ENCODE measurements at regions not wholly inside any gene's neighbourhood (a gene's known extent, or its start where the extent isn't known, plus 50 kb on each side); places are given as distances from the start of the nearest gene placed in this dataset.

- H3K4me2 ChIP-seq (ENCODE audit: low read length) = peak overlapping the region; percentile 69
- ATAC-seq = peak; percentile 99
- POLR2A ChIA-PET (ENCODE audit: unreplicated experiment) = no interaction called here
These were observed 72.5 kb upstream of the MRI1 start for GRCh38 chr19:13691569-13692435.

GRCh38 chr19:13689085-13689484, 75.2 kb upstream of the MRI1 start:
- no peaks in the 10 kb centered on the region for H3K27me3 ChIP-seq (ENCODE audit: low read length)
- no peak overlapping the region for H3K9ac ChIP-seq (ENCODE audit: low read length)
- H3K4me3 ChIP-seq (ENCODE audit: low read length) = no peak overlapping the region
- no peak overlapping the region for H2AFZ ChIP-seq (ENCODE audit: low read length)
- TF ChIP-seq EZH2 (IDR thresholded peaks at IDR 0.05; ENCODE audit: low read length, unreplicated experiment) = no peak
- no peak for TF ChIP-seq CTCF (conservative IDR thresholded peaks at IDR 0.05; ENCODE audit: low read depth, low read length)
- TF ChIP-seq EZH2phosphoT487 (IDR thresholded peaks at IDR 0.05; ENCODE audit: borderline replicate concordance, low read length) = no peak
- peaks cover 14% of the 10 kb centered on the region for H3K4me1 ChIP-seq (ENCODE audit: insufficient read depth, low read length)
- H3K4me2 ChIP-seq (ENCODE audit: low read length) = no peak overlapping the region
- no peaks in the 10 kb centered on the region for H3F3A ChIP-seq (ENCODE audit: low read length, unreplicated experiment)
- no peak overlapping the region for H3K27ac ChIP-seq (ENCODE audit: low read length)
- peak; percentile 59 for DNase-seq
- no peaks in the 10 kb centered on the region for H3K36me3 ChIP-seq (ENCODE audit: low read depth, low read length)
- no TSS peak for BruUV-seq (replicated peaks)
- no peak for ATAC-seq
- H3K9me3 ChIP-seq (ENCODE audit: low read length) = no peaks in the 10 kb centered on the region
- no peaks in the 10 kb centered on the region for H4K20me1 ChIP-seq (ENCODE audit: low read length)
- intact Hi-C loops (cut with micrococcal nuclease) = no loop called here
- CTCF ChIA-PET = no interaction called here
- no peaks in the 10 kb centered on the region for H3K79me2 ChIP-seq (ENCODE audit: low read length)
- no peaks in the 10 kb centered on the region for H3K9me2 ChIP-seq (replicated peaks; ENCODE audit: low read length)
- POLR2A ChIA-PET (ENCODE audit: unreplicated experiment) = no interaction called here

More at GRCh38 chr19:13691569-13692435, 72.5 kb upstream of the MRI1 start:
- Histone ChIP-seq H3K4me1 (ENCODE audit: insufficient read depth, low read length) (peaks cover 14% of the 10 kb centered on the region), H3K4me3 (ENCODE audit: low read length) (peak overlapping the region; percentile 21), H3K9me2 (replicated peaks; ENCODE audit: low read length) (no peaks in the 10 kb centered on the region), H3K27me3 (ENCODE audit: low read length) (no peaks in the 10 kb centered on the region), H3K9me3 (ENCODE audit: low read length) (no peaks in the 10 kb centered on the region), H3K27ac (ENCODE audit: low read length) (peak overlapping the region; percentile 57), H3K79me2 (ENCODE audit: low read length) (no peaks in the 10 kb centered on the region), H3K36me3 (ENCODE audit: low read depth, low read length) (no peaks in the 10 kb centered on the region), H3K9ac (ENCODE audit: low read length) (no peak overlapping the region; the same call in 1 of the 2 replicates), H2AFZ (ENCODE audit: low read length) (peak overlapping the region; percentile 65), H4K20me1 (ENCODE audit: low read length) (no peaks in the 10 kb centered on the region), H3F3A (ENCODE audit: low read length, unreplicated experiment) (no peaks in the 10 kb centered on the region)
- no TSS peak for BruUV-seq (replicated peaks)
- intact Hi-C loops (cut with micrococcal nuclease) = no loop called here
- DNase-seq = peak; percentile 93
- TF ChIP-seq CTCF (conservative IDR thresholded peaks at IDR 0.05; ENCODE audit: low read depth, low read length) (no peak), EZH2phosphoT487 (IDR thresholded peaks at IDR 0.05; ENCODE audit: borderline replicate concordance, low read length) (no peak), EZH2 (IDR thresholded peaks at IDR 0.05; ENCODE audit: low read length, unreplicated experiment) (no peak)
- CTCF ChIA-PET = no interaction called here

- H3K9me3 ChIP-seq (ENCODE audit: low read length) = peaks cover 18% of the 10 kb centered on the region
- ATAC-seq (no peak), DNase-seq (no peak)
- H3K27me3 ChIP-seq (ENCODE audit: low read length) = no peaks in the 10 kb centered on the region
- no peaks in the 10 kb centered on the region for H4K20me1 ChIP-seq (ENCODE audit: low read length)
- no peaks in the 10 kb centered on the region for H3K79me2 ChIP-seq (ENCODE audit: low read length)
- no peaks in the 10 kb centered on the region for H3F3A ChIP-seq (ENCODE audit: low read length, unreplicated experiment)
- no TSS peak for BruUV-seq (replicated peaks)
- H3K4me1 ChIP-seq (ENCODE audit: insufficient read depth, low read length) = peaks cover 10% of the 10 kb centered on the region
- intact Hi-C loops (cut with micrococcal nuclease) = no loop called here
- H3K4me2 ChIP-seq (ENCODE audit: low read length) = no peak overlapping the region
- CTCF ChIA-PET = no interaction called here
- no peak overlapping the region for H3K27ac ChIP-seq (ENCODE audit: low read length)
- H3K9me2 ChIP-seq (replicated peaks; ENCODE audit: low read length) = no peaks in the 10 kb centered on the region
- TF ChIP-seq CTCF (conservative IDR thresholded peaks at IDR 0.05; ENCODE audit: low read depth, low read length) (no peak), EZH2phosphoT487 (IDR thresholded peaks at IDR 0.05; ENCODE audit: borderline replicate concordance, low read length) (no peak), EZH2 (IDR thresholded peaks at IDR 0.05; ENCODE audit: low read length, unreplicated experiment) (no peak)
- no peak overlapping the region for H3K9ac ChIP-seq (ENCODE audit: low read length)
- POLR2A ChIA-PET (ENCODE audit: unreplicated experiment) = no interaction called here
- no peak overlapping the region for H2AFZ ChIP-seq (ENCODE audit: low read length)
- peaks cover 5% of the 10 kb centered on the region; the same call in 1 of the 2 replicates for H3K36me3 ChIP-seq (ENCODE audit: low read depth, low read length)
- no peak overlapping the region for H3K4me3 ChIP-seq (ENCODE audit: low read length)
These were observed 80.3 kb upstream of the MRI1 start for GRCh38 chr19:13684021-13684420.

Measured in PC-3 (cell line).